ENCODE measurements at regions not wholly inside any gene's neighbourhood (a gene's known extent, or its start where the extent isn't known, plus 50 kb on each side); places are given as distances from the start of the nearest gene placed in this dataset.

GRCh38 chr11:109986488-109986887, 106.7 kb upstream of the ZC3H12C start:
- TF ChIP-seq CTCF (IDR thresholded peaks at IDR 0.05 in 8 of 11, conservative IDR thresholded peaks at IDR 0.05 in 3 of 11) (no peak), POLR2A (IDR thresholded peaks at IDR 0.05) (no peak), POLR2AphosphoS5 (IDR thresholded peaks at IDR 0.05) (no peak)

Measured in spleen (tissue), 7 donors.